SK-N-SH treated with all-trans-retinoic acid at 6 μM for 48 hours (cell line): ENCODE measurements at regions not wholly inside any gene's neighbourhood (a gene's known extent, or its start where the extent isn't known, plus 50 kb on each side); places are given as distances from the start of the nearest gene placed in this dataset.

Experiments
- ATAC-seq: fragments of 200-7000 bp; cut with Tn5 transposase; 3 replicates; pipeline ENCODE4 v1.9.1; 2020; ENCODE audit warnings: mild to moderate bottlenecking, moderate library complexity
- ARNTL ChIP-seq: fragments of 450-650 bp; formaldehyde crosslinking; IDR thresholded peaks from 2 replicates; pipeline ENCODE4 v1.5.0; 2020; ENCODE audit warnings: low read depth, mild to moderate bottlenecking, moderate library complexity, borderline replicate concordance
- BACH2 ChIP-seq: fragments of 250-450 bp; sonication (Bioruptor Pico); IDR thresholded peaks from 2 replicates; pipeline ENCODE4 v1.9.0; 2021; ENCODE audit warnings: mild to moderate bottlenecking, borderline replicate concordance
- CREB5 ChIP-seq: fragments of 250-450 bp; sonication (Bioruptor Pico); IDR thresholded peaks from 2 replicates; pipeline ENCODE4 v1.5.1; 2020; ENCODE audit warnings: low read depth, mild to moderate bottlenecking, moderate library complexity
- CSDC2 ChIP-seq: fragments of 250-450 bp; sonication (Bioruptor Pico); IDR thresholded peaks from 2 replicates; pipeline ENCODE4 v1.5.0; 2020; ENCODE audit warnings: mild to moderate bottlenecking, moderate library complexity
- CSRNP3 ChIP-seq: fragments of 250-450 bp; sonication (Bioruptor Pico); IDR thresholded peaks from 2 replicates; pipeline ENCODE4 v1.5.1; 2021; ENCODE audit warnings: mild to moderate bottlenecking, moderate library complexity
- ESRRG ChIP-seq: fragments of 250-450 bp; sonication (Bioruptor Pico); IDR thresholded peaks from 2 replicates; pipeline ENCODE4 v1.6.1; 2021; ENCODE audit warnings: mild to moderate bottlenecking
- GLIS3 ChIP-seq: fragments of 250-450 bp; sonication (Bioruptor Pico); IDR thresholded peaks from 2 replicates; pipeline ENCODE4 v1.5.0; 2020; ENCODE audit warnings: mild to moderate bottlenecking, moderate library complexity
- ISL1 ChIP-seq: fragments of 250-450 bp; sonication (Bioruptor Pico); IDR thresholded peaks from 2 replicates; pipeline ENCODE4 v2.1.2; 2022; ENCODE audit warnings: mild to moderate bottlenecking, moderate library complexity
- OSR1 ChIP-seq: fragments of 250-450 bp; sonication (Bioruptor Pico); IDR thresholded peaks from 2 replicates; pipeline ENCODE4 v1.8.0; 2022; ENCODE audit warnings: moderate library complexity, mild to moderate bottlenecking, inconsistent platforms
- PATZ1 ChIP-seq: fragments of 250-450 bp; sonication (Bioruptor Pico); IDR thresholded peaks from 2 replicates; pipeline ENCODE4 v1.8.0; 2020; ENCODE audit warnings: mild to moderate bottlenecking, moderate library complexity, borderline replicate concordance
- RARB ChIP-seq: fragments of 250-450 bp; sonication (Bioruptor Pico); IDR thresholded peaks from 2 replicates; pipeline ENCODE4 v1.8.0; 2021; ENCODE audit warnings: mild to moderate bottlenecking, moderate library complexity
- SNAI2 ChIP-seq: fragments of 250-450 bp; sonication (Bioruptor Pico); IDR thresholded peaks from 2 replicates; pipeline ENCODE4 v1.5.0; 2020; ENCODE audit warnings: mild to moderate bottlenecking, moderate library complexity
- TOX ChIP-seq: fragments of 250-450 bp; sonication (Bioruptor Pico); IDR thresholded peaks from 2 replicates; pipeline ENCODE4 v1.8.0; 2021; ENCODE audit warnings: mild to moderate bottlenecking, moderate library complexity, borderline replicate concordance
- ZC3H10 ChIP-seq: fragments of 250-450 bp; sonication (Bioruptor Pico); IDR thresholded peaks from 2 replicates; pipeline ENCODE4 v1.5.1; 2021; ENCODE audit warnings: mild to moderate bottlenecking, moderate library complexity
- ZFP3 ChIP-seq: fragments of 250-450 bp; sonication (Bioruptor Pico); IDR thresholded peaks from 2 replicates; pipeline ENCODE4 v1.5.0; 2020; ENCODE audit warnings: mild to moderate bottlenecking, moderate library complexity
- ZFP30 ChIP-seq: fragments of 450-650 bp; formaldehyde crosslinking; IDR thresholded peaks from 2 replicates; pipeline ENCODE4 v1.5.0; 2022; ENCODE audit warnings: mild to moderate bottlenecking, moderate library complexity
- ZNF565 ChIP-seq: fragments of 450-650 bp; formaldehyde crosslinking; conservative IDR thresholded peaks from 2 replicates; pipeline ENCODE4 v1.5.0; 2020; ENCODE audit warnings: low read depth, mild to moderate bottlenecking, moderate library complexity
- TF ChIP-seq, protein P1 (sequence below): fragments of 250-450 bp; sonication (Bioruptor Pico); IDR thresholded peaks from 2 replicates; pipeline ENCODE4 v1.8.0; 2021; ENCODE audit warnings: low read depth, mild to moderate bottlenecking, moderate library complexity, borderline replicate concordance
- TF ChIP-seq, protein P2 (sequence below): fragments of 250-450 bp; sonication (Bioruptor Pico); IDR thresholded peaks from 2 replicates; pipeline ENCODE4 v1.5.0; 2020; ENCODE audit warnings: mild to moderate bottlenecking, moderate library complexity

- TF ChIP-seq PATZ1 (CRISPR knock-in tag) (no peak), ZFP3 (no peak)
These were observed 640.2 kb upstream of the SLC39A10 start (continued) for GRCh38 chr2:195016841-195017240.

DNA sequence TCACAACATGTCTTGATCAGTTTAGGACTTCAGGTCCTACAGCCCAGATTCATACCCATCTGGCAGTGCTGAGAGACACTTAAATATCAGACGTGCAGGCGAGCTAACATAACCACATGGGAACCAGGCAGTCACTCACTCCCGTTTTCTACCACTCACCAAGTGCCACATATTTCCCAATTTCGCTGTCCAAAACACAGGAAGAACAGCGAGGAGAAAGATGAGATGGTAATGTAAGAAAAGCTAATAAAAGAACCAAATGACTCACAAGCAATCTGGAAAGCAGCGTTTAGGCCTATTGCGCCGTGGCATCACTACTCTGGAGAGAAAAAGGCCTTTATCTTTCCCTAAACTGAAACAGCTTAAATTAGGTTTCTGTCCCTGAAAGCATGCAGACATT lies 647.8 kb upstream of the SLC39A10 start:
- ATAC-seq, result peak; percentile 81
- TF ChIP-seq OSR1 (CRISPR knock-in tag) (0 out of 2 replicates have a peak, but pooled peaks have one; percentile 20), ZC3H10 (CRISPR knock-in tag) (no peak)

DNA sequence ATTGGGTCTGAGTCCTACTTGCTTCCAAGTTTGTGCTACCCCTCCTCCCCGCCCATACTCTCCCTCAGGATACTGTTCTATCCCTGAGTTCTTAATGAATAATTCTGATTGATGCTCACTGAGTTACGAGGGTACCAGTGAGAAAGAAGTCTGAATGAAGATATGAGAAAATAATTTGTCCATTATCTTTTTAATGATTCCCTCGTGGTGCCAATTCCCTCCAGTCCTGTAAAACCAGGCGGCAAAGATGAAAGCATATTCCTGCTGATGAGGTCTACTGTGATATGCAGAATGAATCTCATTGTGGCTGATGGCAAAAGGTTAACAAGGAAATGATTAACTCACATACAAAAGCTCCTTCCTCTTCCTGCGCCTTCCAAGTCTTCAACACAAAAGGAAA lies 650.2 kb upstream of the SLC39A10 start:
- ATAC-seq, result no peak
- no peak for TF ChIP-seq SNAI2
- no peak for TF ChIP-seq ISL1 (CRISPR knock-in tag)
- no peak for TF ChIP-seq ESRRG (CRISPR knock-in tag)
- no peak for TF ChIP-seq CREB5 (CRISPR knock-in tag)
- no peak for TF ChIP-seq ZNF565
- TF ChIP-seq CSRNP3, result no peak
- TF ChIP-seq OSR1 (CRISPR knock-in tag), result no peak
- TF ChIP-seq ZFP30, result no peak
- TF ChIP-seq, protein P1, sequence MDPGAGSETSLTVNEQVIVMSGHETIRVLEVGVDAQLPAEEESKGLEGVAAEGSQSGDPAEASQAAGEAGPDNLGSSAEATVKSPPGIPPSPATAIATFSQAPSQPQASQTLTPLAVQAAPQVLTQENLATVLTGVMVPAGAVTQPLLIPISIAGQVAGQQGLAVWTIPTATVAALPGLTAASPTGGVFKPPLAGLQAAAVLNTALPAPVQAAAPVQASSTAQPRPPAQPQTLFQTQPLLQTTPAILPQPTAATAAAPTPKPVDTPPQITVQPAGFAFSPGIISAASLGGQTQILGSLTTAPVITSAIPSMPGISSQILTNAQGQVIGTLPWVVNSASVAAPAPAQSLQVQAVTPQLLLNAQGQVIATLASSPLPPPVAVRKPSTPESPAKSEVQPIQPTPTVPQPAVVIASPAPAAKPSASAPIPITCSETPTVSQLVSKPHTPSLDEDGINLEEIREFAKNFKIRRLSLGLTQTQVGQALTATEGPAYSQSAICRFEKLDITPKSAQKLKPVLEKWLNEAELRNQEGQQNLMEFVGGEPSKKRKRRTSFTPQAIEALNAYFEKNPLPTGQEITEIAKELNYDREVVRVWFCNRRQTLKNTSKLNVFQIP (CRISPR knock-in tag), result no peak
- TF ChIP-seq RARB, result no peak
- no peak for TF ChIP-seq ZC3H10 (CRISPR knock-in tag)
- no peak for TF ChIP-seq GLIS3 (CRISPR knock-in tag)
- TF ChIP-seq CSDC2 (CRISPR knock-in tag), result no peak
- TF ChIP-seq BACH2 (CRISPR knock-in tag), result no peak
- TF ChIP-seq, protein P2, sequence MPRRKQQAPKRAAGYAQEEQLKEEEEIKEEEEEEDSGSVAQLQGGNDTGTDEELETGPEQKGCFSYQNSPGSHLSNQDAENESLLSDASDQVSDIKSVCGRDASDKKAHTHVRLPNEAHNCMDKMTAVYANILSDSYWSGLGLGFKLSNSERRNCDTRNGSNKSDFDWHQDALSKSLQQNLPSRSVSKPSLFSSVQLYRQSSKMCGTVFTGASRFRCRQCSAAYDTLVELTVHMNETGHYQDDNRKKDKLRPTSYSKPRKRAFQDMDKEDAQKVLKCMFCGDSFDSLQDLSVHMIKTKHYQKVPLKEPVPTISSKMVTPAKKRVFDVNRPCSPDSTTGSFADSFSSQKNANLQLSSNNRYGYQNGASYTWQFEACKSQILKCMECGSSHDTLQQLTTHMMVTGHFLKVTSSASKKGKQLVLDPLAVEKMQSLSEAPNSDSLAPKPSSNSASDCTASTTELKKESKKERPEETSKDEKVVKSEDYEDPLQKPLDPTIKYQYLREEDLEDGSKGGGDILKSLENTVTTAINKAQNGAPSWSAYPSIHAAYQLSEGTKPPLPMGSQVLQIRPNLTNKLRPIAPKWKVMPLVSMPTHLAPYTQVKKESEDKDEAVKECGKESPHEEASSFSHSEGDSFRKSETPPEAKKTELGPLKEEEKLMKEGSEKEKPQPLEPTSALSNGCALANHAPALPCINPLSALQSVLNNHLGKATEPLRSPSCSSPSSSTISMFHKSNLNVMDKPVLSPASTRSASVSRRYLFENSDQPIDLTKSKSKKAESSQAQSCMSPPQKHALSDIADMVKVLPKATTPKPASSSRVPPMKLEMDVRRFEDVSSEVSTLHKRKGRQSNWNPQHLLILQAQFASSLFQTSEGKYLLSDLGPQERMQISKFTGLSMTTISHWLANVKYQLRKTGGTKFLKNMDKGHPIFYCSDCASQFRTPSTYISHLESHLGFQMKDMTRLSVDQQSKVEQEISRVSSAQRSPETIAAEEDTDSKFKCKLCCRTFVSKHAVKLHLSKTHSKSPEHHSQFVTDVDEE, result no peak
- no peak for TF ChIP-seq PATZ1 (CRISPR knock-in tag)

DNA sequence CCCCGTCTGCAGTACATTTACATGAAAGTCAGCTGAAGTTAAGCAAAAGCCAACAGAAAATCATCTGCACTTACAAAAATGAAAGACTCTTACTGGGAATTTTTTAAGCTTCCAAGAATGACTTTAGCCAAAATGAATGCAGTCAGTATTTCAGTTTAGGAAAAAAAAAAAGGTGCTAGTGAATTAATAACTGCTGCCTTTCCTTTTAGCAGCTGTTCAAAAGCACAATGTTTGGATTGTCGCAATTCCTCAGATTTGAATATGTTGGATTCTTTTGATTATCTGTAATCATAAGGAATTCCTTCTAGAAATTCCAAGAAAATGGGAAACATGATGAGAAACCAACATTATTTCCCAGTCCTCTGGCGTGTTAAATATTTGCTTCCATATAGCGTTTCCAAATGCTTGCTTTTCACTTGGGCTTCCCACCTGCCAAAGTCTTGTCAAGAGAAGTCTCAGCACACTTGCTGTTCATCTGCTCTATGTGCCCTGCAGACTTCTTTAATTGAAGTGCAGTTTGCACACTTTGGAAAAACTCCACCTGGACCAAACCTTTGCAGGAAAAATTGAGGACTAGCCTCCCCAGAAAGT lies 653.0 kb upstream of the SLC39A10 start:
- TF ChIP-seq ZNF565, result no peak
- TF ChIP-seq ZFP30, result no peak
- TF ChIP-seq, protein P1 (CRISPR knock-in tag), result no peak
- no peak for TF ChIP-seq TOX (CRISPR knock-in tag)
- no peak for TF ChIP-seq CSRNP3
- TF ChIP-seq BACH2 (CRISPR knock-in tag), result no peak
- no peak for TF ChIP-seq ARNTL
- no peak for TF ChIP-seq ESRRG (CRISPR knock-in tag)
- no peak for TF ChIP-seq ZC3H10 (CRISPR knock-in tag)
- TF ChIP-seq ISL1 (CRISPR knock-in tag), result no peak
- TF ChIP-seq, all 23 proteins: peak for 0
- ATAC-seq, result no peak
